ENCODE measurements at regions not wholly inside any gene's neighbourhood (a gene's known extent, or its start where the extent isn't known, plus 50 kb on each side); places are given as distances from the start of the nearest gene placed in this dataset.

- H3K36me3 Mint-ChIP-seq: peaks cover 90% of the 10 kb centered on the region
- no peak overlapping the region for H3K4me3 Mint-ChIP-seq
- DNase-seq (ENCODE audit: low spot score): no peak
- peaks cover 92% of the 10 kb centered on the region for H3K9me3 Mint-ChIP-seq
- ChIA-PET CTCF (no interaction called here), POLR2A (no interaction called here)
- TF ChIP-seq OVOL2 (CRISPR knock-in tag; IDR thresholded peaks at IDR 0.05; ENCODE audit: borderline replicate concordance) (no peak), NR2C2 (CRISPR knock-in tag; IDR thresholded peaks at IDR 0.05) (no peak), ZNF281 (CRISPR knock-in tag; IDR thresholded peaks at IDR 0.05) (no peak), NFATC4 (CRISPR knock-in tag; IDR thresholded peaks at IDR 0.05) (no peak), ARID4B (CRISPR knock-in tag; IDR thresholded peaks at IDR 0.05; ENCODE audit: borderline replicate concordance) (no peak)
- H3K4me1 Mint-ChIP-seq: no peaks in the 10 kb centered on the region
- no peak overlapping the region for H3K27ac Mint-ChIP-seq
- peaks cover 9% of the 10 kb centered on the region for H3K27me3 Mint-ChIP-seq (ENCODE audit: low read depth)
- ATAC-seq: no peak
Observed at GRCh38 chr1:5464366-5464765, 527.9 kb downstream of the NPHP4 start.

- TF ChIP-seq ETV6 (CRISPR knock-in tag; IDR thresholded peaks at IDR 0.05) (no peak), FOXP4 (CRISPR knock-in tag; IDR thresholded peaks at IDR 0.05) (no peak)
- DNase-seq (ENCODE audit: low spot score) (no peak), ATAC-seq (no peak)
- CTCF ChIA-PET: no interaction called here
- H3K4me1 Mint-ChIP-seq: no peaks in the 10 kb centered on the region
- H3K36me3 Mint-ChIP-seq: peaks cover 80% of the 10 kb centered on the region
- H3K27ac Mint-ChIP-seq: no peak overlapping the region
- peaks cover 87% of the 10 kb centered on the region for H3K9me3 Mint-ChIP-seq
- H3K27me3 Mint-ChIP-seq (ENCODE audit: low read depth): peaks cover 4% of the 10 kb centered on the region; the same call in 1 of the 2 replicates
- POLR2A ChIA-PET: no interaction called here
- H3K4me3 Mint-ChIP-seq: no peak overlapping the region
Observed at GRCh38 chr1:5460974-5461373, 531.3 kb downstream of the NPHP4 start.

- Mint-ChIP-seq H3K27ac (no peak overlapping the region), H3K9me3 (peaks cover 83% of the 10 kb centered on the region), H3K36me3 (peaks cover 77% of the 10 kb centered on the region), H3K4me3 (no peak overlapping the region), H3K4me1 (no peaks in the 10 kb centered on the region), H3K27me3 (ENCODE audit: low read depth) (peaks cover 4% of the 10 kb centered on the region)
- ChIA-PET POLR2A (no interaction called here), CTCF (no interaction called here)
- no peak for DNase-seq (ENCODE audit: low spot score)
- ATAC-seq: no peak
- no peak for TF ChIP-seq AFF4 (CRISPR knock-in tag; IDR thresholded peaks at IDR 0.05; ENCODE audit: borderline replicate concordance)
- no peak for TF ChIP-seq MLX (CRISPR knock-in tag; IDR thresholded peaks at IDR 0.05)
- TF ChIP-seq ZNF317 (CRISPR knock-in tag; IDR thresholded peaks at IDR 0.05; ENCODE audit: borderline replicate concordance, low read depth): no peak
- no peak for TF ChIP-seq TP53 (CRISPR knock-in tag; IDR thresholded peaks at IDR 0.05)
- no peak for TF ChIP-seq NR1H2 (CRISPR knock-in tag; IDR thresholded peaks at IDR 0.05)
- TF ChIP-seq NR2C2 (CRISPR knock-in tag; IDR thresholded peaks at IDR 0.05): no peak
- no peak for TF ChIP-seq FOXK1 (CRISPR knock-in tag; IDR thresholded peaks at IDR 0.05)
- no peak for TF ChIP-seq MYBL2 (CRISPR knock-in tag; IDR thresholded peaks at IDR 0.05)
- no peak for TF ChIP-seq ESRRA (CRISPR knock-in tag; IDR thresholded peaks at IDR 0.05; ENCODE audit: borderline replicate concordance)
- TF ChIP-seq ETV6 (CRISPR knock-in tag; IDR thresholded peaks at IDR 0.05): no peak
- no peak for TF ChIP-seq ZNF263 (CRISPR knock-in tag; IDR thresholded peaks at IDR 0.05; ENCODE audit: low read depth)
- no peak for TF ChIP-seq CREM (CRISPR knock-in tag; IDR thresholded peaks at IDR 0.05)
Observed at GRCh38 chr1:5459839-5460610, 532.2 kb downstream of the NPHP4 start.

All from WTC11 (cell line).